Suprapubic skin (tissue), 4 donors: ENCODE measurements at regions not wholly inside any gene's neighbourhood (a gene's known extent, or its start where the extent isn't known, plus 50 kb on each side); places are given as distances from the start of the nearest gene placed in this dataset.

Experiments used
- DNase-seq, 2 donors: peaks; one replicate each; pipeline ENCODE4 v3.0.0-alpha.2; 2019; ENCODE audit warnings: low spot score in 2 of 2
- H3K27ac ChIP-seq: fragments of 200-600 bp; sonication (generic); one replicate; pipeline ENCODE4 v1.5.1; 2019
- H3K27me3 ChIP-seq: fragments of 200-600 bp; sonication (generic); one replicate; pipeline ENCODE4 v1.5.1; 2019
- H3K36me3 ChIP-seq: fragments of 200-600 bp; sonication (generic); one replicate; pipeline ENCODE4 v1.5.1; 2019
- H3K4me1 ChIP-seq: fragments of 200-600 bp; sonication (generic); one replicate; pipeline ENCODE4 v1.5.1; 2019
- H3K4me3 ChIP-seq: fragments of 200-600 bp; sonication (generic); one replicate; pipeline ENCODE4 v1.5.1; 2019; ENCODE audit warnings: mild to moderate bottlenecking
- H3K9me3 ChIP-seq: fragments of 200-600 bp; sonication (generic); one replicate; pipeline ENCODE4 v1.5.1; 2019
- EP300 ChIP-seq: sonication (generic); formaldehyde crosslinking; IDR thresholded peaks from one replicate; pipeline ENCODE4 v1.6.1; 2017; ENCODE audit warnings: antibody characterized with exemption
- POLR2A ChIP-seq, 2 donors: fragments of 450-650 bp; IDR thresholded peaks; one replicate each; pipeline ENCODE4 v1.6.1; 2017; ENCODE audit warnings: antibody characterized with exemption in 2 of 2, mild to moderate bottlenecking in 2 of 2, moderate library complexity in 2 of 2
- POLR2AphosphoS5 ChIP-seq, 3 donors: sonication (generic); formaldehyde crosslinking; IDR thresholded peaks; one replicate each; pipeline ENCODE4 v1.6.1; 2017; ENCODE audit warnings: antibody characterized with exemption in 3 of 3
- WGBS: methylation state at CpG from one replicate; pipeline ENCODE4 v1.1.5; 2018; 5-methylcytosine and 5-hydroxymethylcytosine counted together
- TF ChIP-seq, protein P1 (sequence below), 2 donors: fragments of 200-600 bp in 1 of 2; fragments of 450-650 bp in 1 of 2; sonication (generic) in 1 of 2; IDR thresholded peaks; one replicate each; pipeline ENCODE4 v1.5.1; 2016 to 2019; ENCODE audit warnings: antibody characterized with exemption in 2 of 2, mild to moderate bottlenecking in 1 of 2, moderate library complexity in 1 of 2

DNA sequence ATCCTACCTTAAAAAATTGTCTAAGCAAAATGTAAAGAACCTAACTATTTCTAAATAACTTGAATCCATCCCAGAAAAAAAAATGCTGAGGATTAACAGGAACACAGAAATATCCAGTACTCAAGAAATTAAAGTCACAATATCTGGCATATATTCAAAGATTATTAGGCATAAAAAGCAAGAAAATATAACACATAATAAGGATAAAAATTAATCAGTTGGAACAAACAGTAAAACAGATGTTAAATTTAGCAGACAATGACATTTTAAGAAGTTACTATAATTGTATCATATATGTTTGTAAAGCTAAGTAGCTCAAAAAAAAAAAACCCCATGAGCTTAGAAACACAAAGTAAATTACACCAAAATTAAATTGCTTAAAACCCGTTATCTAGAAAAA lies 427.4 kb upstream of the GYPC start:
- Histone ChIP-seq H3K4me3 (no peak overlapping the region), H3K27ac (no peak overlapping the region), H3K36me3 (no peaks in the 10 kb centered on the region), H3K9me3 (no peaks in the 10 kb centered on the region), H3K27me3 (no peaks in the 10 kb centered on the region), H3K4me1 (no peaks in the 10 kb centered on the region)
- 77% methylated on average over 1 of the region's 1 CpG for WGBS
- no peak for DNase-seq
- TF ChIP-seq POLR2A (IDR thresholded peaks at IDR 0.05) (no peak), POLR2AphosphoS5 (IDR thresholded peaks at IDR 0.05) (no peak), EP300 (no peak)
- TF ChIP-seq, protein P1, sequence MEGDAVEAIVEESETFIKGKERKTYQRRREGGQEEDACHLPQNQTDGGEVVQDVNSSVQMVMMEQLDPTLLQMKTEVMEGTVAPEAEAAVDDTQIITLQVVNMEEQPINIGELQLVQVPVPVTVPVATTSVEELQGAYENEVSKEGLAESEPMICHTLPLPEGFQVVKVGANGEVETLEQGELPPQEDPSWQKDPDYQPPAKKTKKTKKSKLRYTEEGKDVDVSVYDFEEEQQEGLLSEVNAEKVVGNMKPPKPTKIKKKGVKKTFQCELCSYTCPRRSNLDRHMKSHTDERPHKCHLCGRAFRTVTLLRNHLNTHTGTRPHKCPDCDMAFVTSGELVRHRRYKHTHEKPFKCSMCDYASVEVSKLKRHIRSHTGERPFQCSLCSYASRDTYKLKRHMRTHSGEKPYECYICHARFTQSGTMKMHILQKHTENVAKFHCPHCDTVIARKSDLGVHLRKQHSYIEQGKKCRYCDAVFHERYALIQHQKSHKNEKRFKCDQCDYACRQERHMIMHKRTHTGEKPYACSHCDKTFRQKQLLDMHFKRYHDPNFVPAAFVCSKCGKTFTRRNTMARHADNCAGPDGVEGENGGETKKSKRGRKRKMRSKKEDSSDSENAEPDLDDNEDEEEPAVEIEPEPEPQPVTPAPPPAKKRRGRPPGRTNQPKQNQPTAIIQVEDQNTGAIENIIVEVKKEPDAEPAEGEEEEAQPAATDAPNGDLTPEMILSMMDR (IDR thresholded peaks at IDR 0.05), result no peak

DNA sequence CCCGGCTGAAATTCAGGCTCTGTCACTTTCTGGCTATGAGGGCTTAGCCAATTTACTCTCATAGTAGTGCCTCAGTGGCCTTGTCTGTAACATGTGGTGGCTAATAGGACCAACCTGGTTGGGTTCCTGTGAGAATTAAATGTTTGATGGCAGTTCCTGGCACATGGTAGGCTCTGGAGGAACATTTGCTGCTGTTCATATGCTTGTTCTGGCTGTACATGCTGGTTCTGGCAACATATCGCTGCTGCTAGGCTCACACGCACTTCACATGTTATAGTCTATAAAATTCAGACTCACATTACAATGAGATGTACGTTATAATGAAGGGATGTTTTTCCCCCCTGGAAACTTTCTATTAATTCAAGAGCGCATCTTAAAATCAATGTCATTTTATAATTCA lies 417.7 kb upstream of the GYPC start:
- WGBS, result 88% methylated on average over 5 of the region's 5 CpGs

DNA sequence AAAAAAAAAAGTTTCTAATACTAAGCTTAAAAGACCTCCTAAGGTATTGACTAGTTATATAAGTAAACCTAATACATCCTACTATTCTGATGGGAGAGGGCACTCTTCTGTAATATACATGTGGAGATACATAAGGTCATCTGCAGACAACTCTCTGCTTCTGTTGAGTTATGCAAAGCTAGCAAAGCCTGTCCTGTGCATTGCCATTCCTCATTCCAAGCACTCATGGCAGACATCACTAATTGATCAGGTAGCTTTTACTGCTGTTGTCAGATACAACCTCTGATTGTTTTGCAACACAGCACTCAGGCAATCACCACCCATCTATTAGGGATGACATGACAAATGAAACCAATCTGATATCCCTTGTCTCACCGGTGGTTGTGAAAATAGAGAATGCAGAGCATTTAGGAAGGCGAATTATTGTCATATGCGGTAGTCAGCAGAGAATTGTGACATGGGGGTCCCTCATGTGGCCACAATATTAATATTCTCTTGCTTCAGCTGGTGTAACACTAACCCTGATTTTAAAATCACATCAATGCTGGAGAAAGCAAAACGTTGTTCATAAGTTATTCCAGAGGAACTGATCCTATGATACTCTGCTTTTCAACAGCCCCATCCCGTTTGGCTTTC lies 416.5 kb upstream of the GYPC start:
- H3K27me3 ChIP-seq, result no peaks in the 10 kb centered on the region
- no peak for TF ChIP-seq EP300
- no peak for TF ChIP-seq POLR2A (IDR thresholded peaks at IDR 0.05)
- no peak for TF ChIP-seq POLR2AphosphoS5 (IDR thresholded peaks at IDR 0.05)
- TF ChIP-seq, protein P1 (IDR thresholded peaks at IDR 0.05), result no peak
- H3K4me1 ChIP-seq, result no peaks in the 10 kb centered on the region
- no peaks in the 10 kb centered on the region for H3K9me3 ChIP-seq
- 63% methylated on average over 5 of the region's 5 CpGs for WGBS
- no peak overlapping the region for H3K27ac ChIP-seq
- no peak for DNase-seq
- no peaks in the 10 kb centered on the region for H3K36me3 ChIP-seq
- no peak overlapping the region for H3K4me3 ChIP-seq

More for the DNA sequence above, 417.7 kb upstream of the GYPC start:
- no peak overlapping the region for H3K4me3 ChIP-seq
- no peak overlapping the region for H3K27ac ChIP-seq
- H3K4me1 ChIP-seq, result no peaks in the 10 kb centered on the region
- no peaks in the 10 kb centered on the region for H3K27me3 ChIP-seq
- TF ChIP-seq, protein P1 (IDR thresholded peaks at IDR 0.05), result no peak
- no peak for TF ChIP-seq POLR2AphosphoS5 (IDR thresholded peaks at IDR 0.05)
- TF ChIP-seq EP300, result no peak
- TF ChIP-seq POLR2A (IDR thresholded peaks at IDR 0.05), result no peak
- DNase-seq, result no peak
- H3K9me3 ChIP-seq, result no peaks in the 10 kb centered on the region
- H3K36me3 ChIP-seq, result no peaks in the 10 kb centered on the region

DNA sequence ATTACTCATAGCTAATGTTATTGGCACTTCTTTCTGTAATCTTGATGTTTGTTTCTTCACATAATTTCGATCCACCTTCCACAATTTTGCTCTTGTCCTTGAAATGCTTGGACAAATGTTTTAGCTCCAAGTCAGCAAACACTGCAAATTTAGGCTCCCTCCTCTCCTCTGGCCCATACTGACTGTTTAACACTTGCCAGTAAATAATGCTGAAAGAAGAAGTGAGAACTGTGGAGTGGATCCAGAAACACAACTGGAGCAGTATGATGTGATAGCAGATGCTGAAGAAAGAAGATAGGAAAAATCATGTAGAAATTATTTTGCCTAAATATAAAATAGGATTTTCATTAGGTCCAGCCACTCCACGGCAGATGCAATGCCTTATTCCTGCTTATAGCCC lies 415.0 kb upstream of the GYPC start:
- WGBS, result 82% methylated on average over 2 of the region's 2 CpGs
- Histone ChIP-seq H3K9me3 (no peaks in the 10 kb centered on the region), H3K27me3 (no peaks in the 10 kb centered on the region), H3K27ac (no peak overlapping the region), H3K36me3 (no peaks in the 10 kb centered on the region), H3K4me3 (no peak overlapping the region), H3K4me1 (no peaks in the 10 kb centered on the region)
- DNase-seq, result no peak
- TF ChIP-seq POLR2AphosphoS5 (IDR thresholded peaks at IDR 0.05), result no peak
- no peak for TF ChIP-seq POLR2A (IDR thresholded peaks at IDR 0.05)
- TF ChIP-seq EP300, result no peak
- TF ChIP-seq, protein P1 (IDR thresholded peaks at IDR 0.05), result no peak

DNA sequence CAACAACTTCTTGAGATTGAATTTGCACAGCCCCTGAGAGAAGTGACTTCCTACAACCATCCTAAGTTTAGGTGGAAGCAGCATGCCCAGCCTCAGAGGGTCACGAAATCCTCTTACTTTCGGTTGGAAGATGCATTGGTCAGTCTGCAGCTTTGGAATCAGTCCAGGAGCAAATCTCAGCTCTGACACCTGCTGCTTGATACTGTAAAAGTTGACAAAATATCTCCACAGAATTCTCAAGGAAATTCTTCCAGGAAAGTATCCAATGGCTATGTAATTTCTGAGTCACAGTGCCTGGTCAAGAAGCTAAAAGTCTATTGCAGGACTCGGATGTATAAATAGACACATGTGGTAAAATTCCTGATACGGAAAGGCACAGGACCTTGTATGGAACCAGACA lies 414.5 kb upstream of the GYPC start:
- H3K9me3 ChIP-seq, result no peaks in the 10 kb centered on the region
- H3K36me3 ChIP-seq, result no peaks in the 10 kb centered on the region
- no peak for DNase-seq
- no peak overlapping the region for H3K4me3 ChIP-seq
- 84% methylated on average over 4 of the region's 4 CpGs for WGBS
- no peak for TF ChIP-seq POLR2AphosphoS5 (IDR thresholded peaks at IDR 0.05)
- no peak for TF ChIP-seq POLR2A (IDR thresholded peaks at IDR 0.05)
- TF ChIP-seq EP300, result no peak
- TF ChIP-seq, protein P1 (IDR thresholded peaks at IDR 0.05), result no peak
- no peaks in the 10 kb centered on the region for H3K4me1 ChIP-seq
- no peak overlapping the region for H3K27ac ChIP-seq
- H3K27me3 ChIP-seq, result no peaks in the 10 kb centered on the region
